NCI-H128 (cell line): ENCODE measurements at regions not wholly inside any gene's neighbourhood (a gene's known extent, or its start where the extent isn't known, plus 50 kb on each side); places are given as distances from the start of the nearest gene placed in this dataset.
A peak's percentile ranks its signal among the peaks of the same experiment; 100 is the strongest.
"Not testable (repeated sequence)": the region's sequence is repeated elsewhere in the genome, so short reads cannot be mapped to it uniquely, and the experiment has no call there.

Experiments used
- DNase-seq: peaks from one replicate; lab custom pipeline; 2025; ENCODE audit not compliant: unreplicated experiment; lab: John Stamatoyannopoulos, UW

- no peak for DNase-seq
Observed at GRCh38 chr15:35914573-35914972, 368.6 kb upstream of the DPH6 start.

- DNase-seq = no peak
Observed at GRCh38 chr15:35921046-35921445, 375.1 kb upstream of the DPH6 start.

GRCh38 chr15:35925275-35926006, 379.5 kb upstream of the DPH6 start:
- DNase-seq = no peak

- DNase-seq = no peak
Observed at GRCh38 chr15:35926007-35926380, 380.0 kb upstream of the DPH6 start.

GRCh38 chr15:35928847-35929246, 382.9 kb upstream of the DPH6 start:
- DNase-seq = no peak

GRCh38 chr15:35929740-35930444, 383.9 kb upstream of the DPH6 start:
- DNase-seq = no peak

- DNase-seq = no peak
Observed at GRCh38 chr15:35931799-35932341, 385.9 kb upstream of the DPH6 start.

GRCh38 chr15:35932531-35932930, 386.6 kb upstream of the DPH6 start:
- no peak for DNase-seq

GRCh38 chr15:35933531-35933930, 387.6 kb upstream of the DPH6 start:
- no peak for DNase-seq

GRCh38 chr15:35934383-35935049, 388.6 kb upstream of the DPH6 start:
- DNase-seq = no peak

GRCh38 chr15:35936284-35936683, 390.3 kb upstream of the DPH6 start:
- no peak for DNase-seq

- no peak for DNase-seq
Observed at GRCh38 chr15:35937380-35937779, 391.4 kb upstream of the DPH6 start.

- DNase-seq = no peak
Observed at GRCh38 chr15:35944945-35945585, 399.1 kb upstream of the DPH6 start.

GRCh38 chr15:35953424-35953823, 407.5 kb upstream of the DPH6 start:
- no peak for DNase-seq

GRCh38 chr15:35956056-35956455, 410.1 kb upstream of the DPH6 start:
- no peak for DNase-seq

GRCh38 chr15:35958021-35958420, 412.1 kb upstream of the DPH6 start:
- DNase-seq = peak; percentile 28

GRCh38 chr15:35958975-35959374, 413.0 kb upstream of the DPH6 start:
- DNase-seq = no peak

GRCh38 chr15:35963326-35963725, 417.4 kb upstream of the DPH6 start:
- DNase-seq = no peak

- DNase-seq = no peak
Observed at GRCh38 chr15:35966781-35967180, 420.8 kb upstream of the DPH6 start.

GRCh38 chr15:35967968-35968367, 422.0 kb upstream of the DPH6 start:
- not testable (repeated sequence) for DNase-seq

GRCh38 chr15:35973029-35973428, 427.1 kb upstream of the DPH6 start:
- no peak for DNase-seq
